ENCODE measurements at regions not wholly inside any gene's neighbourhood (a gene's known extent, or its start where the extent isn't known, plus 50 kb on each side); places are given as distances from the start of the nearest gene placed in this dataset.

GRCh38 chr5:114308017-114308416, 53.9 kb upstream of the KCNN2 start:
- RAD21 ChIA-PET (ENCODE audit: low non-redundant PET in 1 of 2, low total read pairs in 2 of 2, uncharacterized antibody in 2 of 2, unreplicated experiment in 2 of 2): no interaction called here
- CTCF ChIA-PET: no interaction called here
- Histone ChIP-seq H3K9ac (ENCODE audit: low read length) (no peak overlapping the region), H3K4me3 (replicated peaks in 1 of 2; ENCODE audit: low read depth in 1 of 2, low read length in 2 of 2) (no peak overlapping the region), H2AFZ (ENCODE audit: low read depth, low read length, poor library complexity, severe bottlenecking) (no peak overlapping the region), H3K36me3 (ENCODE audit: control insufficient read depth in 1 of 2, insufficient read depth in 2 of 2, low read length in 2 of 2) (no peaks in the 10 kb centered on the region), H3K27ac (ENCODE audit: low read depth, low read length) (no peak overlapping the region), H3K4me1 (ENCODE audit: control insufficient read depth in 1 of 2, insufficient read depth in 2 of 2, low read length in 2 of 2) (no peaks in the 10 kb centered on the region), H4K20me1 (ENCODE audit: insufficient read depth) (no peaks in the 10 kb centered on the region), H3K4me2 (ENCODE audit: low read length) (no peak overlapping the region), H3K9me3 (ENCODE audit: control insufficient read depth in 1 of 2, insufficient read depth in 1 of 2, low read depth in 1 of 2, low read length in 2 of 2) (no peaks in the 10 kb centered on the region), H3K27me3 (ENCODE audit: insufficient read depth, low read length) (0 out of 2 replicates have a peak, but pooled peaks cover 9% of the 10 kb centered on the region), H3K9me2 (ENCODE audit: insufficient read depth) (no peaks in the 10 kb centered on the region), H3K79me2 (ENCODE audit: insufficient read depth, low read length) (no peaks in the 10 kb centered on the region)
- POLR2A ChIA-PET: no interaction called here
- TF ChIP-seq RAD21 (IDR thresholded peaks at IDR 0.05; ENCODE audit: low read depth) (no peak), JUND (IDR thresholded peaks at IDR 0.05) (no peak), ATF3 (IDR thresholded peaks at IDR 0.05) (no peak), CBX3 (IDR thresholded peaks at IDR 0.05; ENCODE audit: low read depth) (no peak), FOSL1 (IDR thresholded peaks at IDR 0.05; ENCODE audit: low read depth) (no peak), ZNF274 (IDR thresholded peaks at IDR 0.05; ENCODE audit: low read depth, low read length) (no peak), SRF (IDR thresholded peaks at IDR 0.05; ENCODE audit: low read depth) (no peak), POLR2A (IDR thresholded peaks at IDR 0.05; ENCODE audit: borderline replicate concordance, extremely low read depth, insufficient read depth, insufficient read length) (no peak), TCF7L2 (IDR thresholded peaks at IDR 0.05; ENCODE audit: borderline replicate concordance, extremely low read depth, insufficient read depth, insufficient read length) (no peak), ELF1 (IDR thresholded peaks at IDR 0.05; ENCODE audit: borderline replicate concordance, low read depth) (no peak), EGR1 (IDR thresholded peaks at IDR 0.05; ENCODE audit: low read depth) (no peak), POLR2AphosphoS5 (IDR thresholded peaks at IDR 0.05; ENCODE audit: low read depth, low read length) (no peak), YY1 (IDR thresholded peaks at IDR 0.05; ENCODE audit: extremely low read depth, insufficient replicate concordance, low read depth, low read length) (no peak), ZBTB33 (IDR thresholded peaks at IDR 0.05; ENCODE audit: extremely low read depth, insufficient replicate concordance, low read length) (no peak), MAX (IDR thresholded peaks at IDR 0.05) (no peak), SP1 (IDR thresholded peaks at IDR 0.05; ENCODE audit: low read depth) (no peak)
- BruUV-seq (replicated peaks): no TSS peak
- DNase-seq (ENCODE audit: low read depth, low spot score): no peak
- no peak for ATAC-seq
- intact Hi-C loops (cut with micrococcal nuclease): loop anchor here (10.0 kb wide), 1 partner anchor 243 kb away; no protein-coding TSS in a partner anchor
